ENCODE measurements at regions not wholly inside any gene's neighbourhood (a gene's known extent, or its start where the extent isn't known, plus 50 kb on each side); places are given as distances from the start of the nearest gene placed in this dataset.

GRCh38 chr5:6806668-6807067 is 93.4 kb downstream of the TENT4A start:
- Mint-ChIP-seq H3K27me3 (ENCODE audit: low read depth) (peaks cover 3% of the 10 kb centered on the region), H3K4me1 (peaks cover 17% of the 10 kb centered on the region), H3K27ac (no peak overlapping the region), H3K36me3 (ENCODE audit: low read depth) (no peaks in the 10 kb centered on the region), H3K4me3 (no peak overlapping the region), H3K9me3 (peaks cover 15% of the 10 kb centered on the region)
- TF ChIP-seq CTCF (IDR thresholded peaks at IDR 0.05; ENCODE audit: unreplicated experiment in 3 of 3) = no peak

- H3K36me3 Mint-ChIP-seq (ENCODE audit: low read depth) = no peaks in the 10 kb centered on the region
- H3K4me1 Mint-ChIP-seq = peaks cover 24% of the 10 kb centered on the region
- H3K27me3 Mint-ChIP-seq (ENCODE audit: low read depth) = peaks cover 6% of the 10 kb centered on the region
- no peak for TF ChIP-seq CTCF (IDR thresholded peaks at IDR 0.05; ENCODE audit: unreplicated experiment in 3 of 3)
- H3K9me3 Mint-ChIP-seq = peaks cover 15% of the 10 kb centered on the region
- no peak overlapping the region for H3K27ac Mint-ChIP-seq
- no peak overlapping the region for H3K4me3 Mint-ChIP-seq
Measured at GRCh38 chr5:6808462-6808861, 95.2 kb downstream of the TENT4A start.

- Mint-ChIP-seq H3K9me3 (peaks cover 11% of the 10 kb centered on the region), H3K4me3 (no peak overlapping the region), H3K36me3 (ENCODE audit: low read depth) (no peaks in the 10 kb centered on the region), H3K4me1 (peaks cover 7% of the 10 kb centered on the region), H3K27me3 (ENCODE audit: low read depth) (peaks cover 13% of the 10 kb centered on the region), H3K27ac (no peak overlapping the region)
- no peak for TF ChIP-seq CTCF (IDR thresholded peaks at IDR 0.05; ENCODE audit: unreplicated experiment in 3 of 3)
Measured at GRCh38 chr5:6810641-6811405, 97.6 kb downstream of the TENT4A start.

- H3K36me3 Mint-ChIP-seq (ENCODE audit: low read depth) = no peaks in the 10 kb centered on the region
- no peak overlapping the region for H3K27ac Mint-ChIP-seq
- peaks cover 7% of the 10 kb centered on the region for H3K4me1 Mint-ChIP-seq
- no peak for TF ChIP-seq CTCF (IDR thresholded peaks at IDR 0.05; ENCODE audit: unreplicated experiment in 3 of 3)
- H3K27me3 Mint-ChIP-seq (ENCODE audit: low read depth) = peaks cover 13% of the 10 kb centered on the region
- H3K9me3 Mint-ChIP-seq = peaks cover 6% of the 10 kb centered on the region
- no peak overlapping the region for H3K4me3 Mint-ChIP-seq
Measured at GRCh38 chr5:6812091-6812490, 98.9 kb downstream of the TENT4A start.

- TF ChIP-seq CTCF (IDR thresholded peaks at IDR 0.05; ENCODE audit: unreplicated experiment in 3 of 3) = no peak
- peaks cover 13% of the 10 kb centered on the region for H3K27me3 Mint-ChIP-seq (ENCODE audit: low read depth)
- H3K4me3 Mint-ChIP-seq = no peak overlapping the region
- peaks cover 2% of the 10 kb centered on the region for H3K9me3 Mint-ChIP-seq
- H3K36me3 Mint-ChIP-seq (ENCODE audit: low read depth) = no peaks in the 10 kb centered on the region
- no peak overlapping the region for H3K27ac Mint-ChIP-seq
- H3K4me1 Mint-ChIP-seq = peaks cover 7% of the 10 kb centered on the region
Measured at GRCh38 chr5:6812800-6813731, 99.8 kb downstream of the TENT4A start.

Data from nephron (organoid).